Mesodermal cell (in vitro differentiated cells): ENCODE measurements at regions not wholly inside any gene's neighbourhood (a gene's known extent, or its start where the extent isn't known, plus 50 kb on each side); places are given as distances from the start of the nearest gene placed in this dataset.

Source experiments
- H3K27ac ChIP-seq: 2 replicates; pipeline ENCODE4 v1.7.0; 2013; ENCODE audit warnings: mild to moderate bottlenecking, low read depth, low read length, moderate library complexity; ENCODE audit not compliant: severe bottlenecking
- H3K36me3 ChIP-seq: 2 replicates; pipeline ENCODE4 v1.7.1; 2013; ENCODE audit warnings: mild to moderate bottlenecking, low read length, moderate library complexity; ENCODE audit not compliant: control insufficient read depth, insufficient read depth
- H3K4me1 ChIP-seq: one replicate; pipeline ENCODE4 v1.7.1; 2013; ENCODE audit warnings: mild to moderate bottlenecking, low read length; ENCODE audit not compliant: insufficient read depth, control insufficient read depth, poor library complexity, severe bottlenecking
- H3K4me3 ChIP-seq: 2 replicates; pipeline ENCODE4 v1.7.0; 2013; ENCODE audit warnings: low read length, control low read depth, mild to moderate bottlenecking; ENCODE audit not compliant: insufficient read depth, poor library complexity, severe bottlenecking; ENCODE audit errors: extremely low read depth
- H3K9me3 ChIP-seq: 2 replicates; pipeline ENCODE4 v1.7.1; 2013; ENCODE audit warnings: mild to moderate bottlenecking, low read length, moderate library complexity; ENCODE audit not compliant: control insufficient read depth
- WGBS, 2 experiments: methylation state at CpG; one replicate each; pipeline ENCODE4 v1.1.5; 2013; ENCODE audit warnings: missing lambda C conversion rate in 2 of 2; ENCODE audit not compliant: insufficient coverage in 2 of 2; 5-methylcytosine and 5-hydroxymethylcytosine counted together

DNA sequence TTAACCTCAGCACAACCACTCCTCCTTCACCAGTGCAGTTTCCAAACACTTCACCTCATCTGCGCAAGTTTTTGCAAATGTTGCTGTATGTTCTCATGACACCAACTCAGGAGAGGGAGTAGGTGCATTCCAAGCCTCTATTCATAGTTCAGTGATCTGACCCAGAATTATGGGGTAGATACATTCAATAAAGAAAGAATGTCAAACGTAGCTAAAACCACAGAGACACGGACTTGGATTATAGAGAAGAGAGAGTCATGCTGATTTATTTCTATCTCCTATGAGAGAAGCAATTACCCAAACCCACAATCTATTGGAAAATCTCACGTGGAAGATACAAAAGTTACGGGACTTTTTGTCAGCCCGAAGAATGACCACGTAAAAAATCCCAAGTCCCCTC is 1006.0 kb upstream of the TMEM132C start:
- no peak overlapping the region for H3K4me3 ChIP-seq
- WGBS, 2 experiments = 80 to 84% methylated on average over 5 of the region's 7 CpGs
- H3K27ac ChIP-seq = no peak overlapping the region
- H3K4me1 ChIP-seq = no peaks in the 10 kb centered on the region
- H3K36me3 ChIP-seq = no peaks in the 10 kb centered on the region
- H3K9me3 ChIP-seq = no peaks in the 10 kb centered on the region

DNA sequence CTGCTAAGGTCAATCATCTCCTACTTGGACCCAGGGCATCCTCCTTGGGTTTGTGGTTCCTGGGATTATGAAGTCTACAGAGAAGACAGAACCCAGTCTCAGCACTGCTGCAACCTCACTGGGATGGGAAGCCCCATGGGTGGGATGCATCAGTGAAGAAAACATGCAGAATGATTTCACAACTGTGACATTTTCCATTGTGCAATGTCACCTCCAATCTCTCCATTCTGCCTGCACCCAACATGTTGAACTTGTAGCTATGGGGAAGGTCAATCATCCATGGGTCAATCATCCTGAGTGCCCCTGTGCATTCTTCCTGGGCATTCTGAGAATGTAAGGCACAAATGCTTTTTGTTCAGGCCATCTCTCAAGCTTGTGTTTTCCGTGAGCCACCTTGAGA is 1004.4 kb upstream of the TMEM132C start:
- no peaks in the 10 kb centered on the region for H3K9me3 ChIP-seq
- no peaks in the 10 kb centered on the region for H3K4me1 ChIP-seq
- no peak overlapping the region for H3K27ac ChIP-seq
- WGBS, 2 experiments = 100% methylated on average over 1 of the region's 1 CpG
- no peak overlapping the region for H3K4me3 ChIP-seq
- H3K36me3 ChIP-seq = no peaks in the 10 kb centered on the region

DNA sequence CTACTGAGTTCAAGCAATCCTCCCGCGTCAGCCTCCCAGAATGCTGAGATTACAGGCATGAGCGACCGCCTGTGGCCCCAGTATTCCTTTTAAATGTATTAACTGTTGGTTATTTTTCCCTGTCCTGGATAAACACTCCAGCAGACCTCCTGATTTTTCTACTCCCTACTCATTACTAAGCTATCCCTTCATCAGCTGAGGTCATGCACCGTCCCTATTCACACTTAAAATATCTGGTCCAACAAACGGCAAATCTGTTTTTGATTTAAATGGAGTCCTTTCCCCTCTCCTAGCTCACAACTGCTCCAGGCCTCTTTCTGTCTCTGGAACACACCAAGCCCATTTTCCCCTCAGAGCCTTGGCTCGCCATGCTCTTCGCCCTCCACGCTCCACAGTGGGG is 1003.3 kb upstream of the TMEM132C start:
- WGBS, 2 experiments = 93 to 94% methylated on average over 8 to 9 of the region's 9 CpGs
- Histone ChIP-seq H3K9me3 (no peaks in the 10 kb centered on the region), H3K36me3 (no peaks in the 10 kb centered on the region), H3K27ac (no peak overlapping the region), H3K4me1 (no peaks in the 10 kb centered on the region), H3K4me3 (no peak overlapping the region)

DNA sequence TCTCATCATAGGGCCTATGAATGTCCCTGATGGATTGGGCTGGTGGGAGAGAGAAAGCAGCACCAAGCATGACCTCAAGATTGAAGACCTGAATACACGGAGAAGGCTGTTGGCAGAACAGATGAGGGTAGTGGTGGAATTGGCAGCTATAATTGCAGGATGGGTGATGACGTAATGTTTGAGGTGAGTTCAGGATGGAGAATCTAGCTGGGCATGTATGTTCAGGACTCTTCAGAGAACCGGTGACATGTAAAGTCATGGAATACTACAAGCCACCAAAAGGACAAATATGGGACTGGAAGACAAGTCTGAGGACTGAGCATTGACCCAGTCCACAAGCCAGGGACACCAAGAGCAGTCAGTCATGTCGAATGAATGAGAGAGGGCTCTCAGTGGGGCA is 999.8 kb upstream of the TMEM132C start:
- Histone ChIP-seq H3K9me3 (no peaks in the 10 kb centered on the region), H3K4me3 (no peak overlapping the region), H3K36me3 (no peaks in the 10 kb centered on the region), H3K27ac (no peak overlapping the region), H3K4me1 (no peaks in the 10 kb centered on the region)
- WGBS, 2 experiments = 85 to 92% methylated on average over 4 of the region's 4 CpGs

DNA sequence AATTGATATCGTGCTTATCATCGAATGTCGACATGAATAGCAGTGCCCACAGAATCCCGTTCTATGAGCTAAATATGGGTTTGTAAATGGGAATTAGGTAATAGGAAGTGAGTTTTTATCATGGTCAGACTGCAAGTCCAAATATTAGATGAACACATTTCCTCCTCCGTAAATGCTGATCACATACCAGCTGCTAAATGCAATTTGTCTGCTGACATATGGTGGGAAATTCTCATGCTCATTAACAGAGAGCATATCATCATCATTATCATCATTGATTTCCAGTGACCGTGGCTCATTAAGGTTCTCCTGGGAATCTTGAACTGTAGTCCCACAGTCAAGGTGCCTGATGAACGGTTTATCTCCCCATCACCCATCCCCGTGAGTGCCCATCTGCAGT is 998.8 kb upstream of the TMEM132C start:
- Histone ChIP-seq H3K4me1 (no peaks in the 10 kb centered on the region), H3K36me3 (no peaks in the 10 kb centered on the region), H3K9me3 (no peaks in the 10 kb centered on the region), H3K27ac (no peak overlapping the region), H3K4me3 (no peak overlapping the region)
- WGBS, 2 experiments = 88 to 98% methylated on average over 6 to 8 of the region's 8 CpGs

DNA sequence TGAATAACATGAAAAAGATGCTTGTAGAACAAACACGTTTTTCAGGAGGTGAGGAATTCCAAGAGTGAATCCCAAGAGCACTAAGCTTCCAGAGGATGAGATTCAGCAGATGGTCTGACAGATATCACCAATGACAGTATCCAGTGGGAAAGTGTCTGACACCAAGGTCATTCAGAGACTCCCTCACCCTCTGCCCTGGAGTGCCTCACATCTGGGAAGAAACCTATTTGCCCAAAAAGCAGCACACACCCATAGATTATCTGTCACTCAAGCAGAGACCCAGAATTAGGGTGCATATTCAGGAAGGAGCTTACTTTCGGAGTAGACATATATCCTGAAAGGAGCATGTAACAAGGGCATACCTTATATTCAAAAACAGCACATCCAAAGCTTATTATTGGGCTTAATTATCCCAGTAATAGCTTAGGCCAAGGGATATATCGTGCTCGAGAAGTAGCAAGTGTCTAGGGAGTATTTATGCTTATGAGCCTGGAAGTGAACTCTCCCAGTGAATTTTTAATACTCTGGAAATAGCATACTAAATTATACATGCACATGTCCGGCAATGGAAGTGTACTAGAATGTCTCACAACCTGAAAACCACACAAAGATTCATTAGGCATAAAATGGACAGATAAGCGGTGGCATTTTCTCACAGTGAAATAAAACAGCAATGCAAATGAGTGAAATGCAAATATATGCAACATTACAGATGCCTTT is 998.1 kb upstream of the TMEM132C start:
- Histone ChIP-seq H3K36me3 (no peaks in the 10 kb centered on the region), H3K4me1 (no peaks in the 10 kb centered on the region), H3K9me3 (no peaks in the 10 kb centered on the region), H3K4me3 (no peak overlapping the region), H3K27ac (no peak overlapping the region)
- WGBS, 2 experiments = 53 to 56% methylated on average over 1 to 2 of the region's 6 CpGs

DNA sequence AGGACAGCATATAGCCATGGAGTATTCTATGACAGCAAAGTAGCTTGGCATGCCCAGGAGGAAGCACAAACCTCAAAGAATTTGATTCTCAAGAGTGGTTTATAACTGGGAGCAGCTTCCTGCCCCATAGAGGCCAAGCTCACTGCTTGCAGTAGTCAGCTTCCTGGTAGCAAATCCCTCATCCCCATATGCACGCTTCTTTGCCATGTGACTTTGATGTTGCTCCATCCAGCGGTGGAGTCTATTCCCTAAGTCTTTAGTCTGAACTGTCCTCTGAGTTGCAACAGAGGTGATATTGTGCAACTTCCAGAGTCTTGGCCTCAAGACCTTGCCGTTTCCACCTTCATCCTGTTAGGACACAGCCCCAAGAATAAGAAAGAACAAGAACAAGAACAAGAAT is 996.8 kb upstream of the TMEM132C start:
- 79 to 94% methylated on average over 2 of the region's 3 CpGs for WGBS, 2 experiments
- Histone ChIP-seq H3K4me1 (no peaks in the 10 kb centered on the region), H3K4me3 (no peak overlapping the region), H3K27ac (no peak overlapping the region), H3K9me3 (no peaks in the 10 kb centered on the region), H3K36me3 (no peaks in the 10 kb centered on the region)

DNA sequence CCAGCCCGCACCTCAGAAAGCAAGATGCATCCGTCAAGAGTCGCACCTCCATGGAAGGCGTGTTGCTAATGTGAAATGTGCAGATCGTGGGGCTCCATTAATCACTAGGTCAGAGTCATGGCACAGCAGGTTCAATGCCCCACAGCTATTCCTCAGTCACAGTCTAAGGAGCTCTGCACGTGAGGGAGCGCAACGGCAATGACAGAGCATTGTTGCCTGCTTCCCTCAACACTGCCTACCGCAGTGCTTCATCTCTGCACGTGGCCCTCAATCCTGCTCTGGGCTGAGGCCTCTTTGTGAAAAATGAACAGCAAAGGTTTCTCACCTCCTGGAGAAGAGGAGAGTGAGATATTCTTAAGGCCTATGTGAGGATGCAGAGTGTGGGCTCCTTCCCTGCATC is 995.2 kb upstream of the TMEM132C start:
- 80 to 97% methylated on average over 5 to 8 of the region's 10 CpGs for WGBS, 2 experiments
- no peaks in the 10 kb centered on the region for H3K4me1 ChIP-seq
- H3K9me3 ChIP-seq = no peaks in the 10 kb centered on the region
- H3K36me3 ChIP-seq = no peaks in the 10 kb centered on the region
- H3K27ac ChIP-seq = no peak overlapping the region
- no peak overlapping the region for H3K4me3 ChIP-seq

DNA sequence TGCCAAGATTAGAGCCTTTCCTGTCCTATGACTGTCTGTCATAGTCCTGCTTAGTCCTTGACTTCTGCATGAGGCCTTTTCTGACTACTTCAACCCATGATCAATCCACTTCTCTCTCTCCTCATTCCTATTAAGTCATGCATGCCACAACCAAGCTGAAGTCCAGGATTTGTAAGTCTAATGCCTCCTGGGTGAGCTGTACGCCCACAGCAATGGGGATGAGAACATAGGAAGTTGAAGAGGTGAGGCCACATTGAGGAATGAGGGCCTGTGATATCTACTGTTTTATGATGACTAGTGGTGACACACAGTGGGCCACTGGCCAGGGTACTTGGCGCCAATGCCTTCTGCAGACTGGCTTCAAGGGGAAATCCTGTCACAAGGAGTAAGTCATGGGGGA is 994.1 kb upstream of the TMEM132C start:
- Histone ChIP-seq H3K27ac (no peak overlapping the region), H3K4me1 (no peaks in the 10 kb centered on the region), H3K36me3 (no peaks in the 10 kb centered on the region), H3K9me3 (no peaks in the 10 kb centered on the region), H3K4me3 (no peak overlapping the region)
- WGBS, 2 experiments = 81 to 83% methylated on average over 1 to 2 of the region's 2 CpGs

DNA sequence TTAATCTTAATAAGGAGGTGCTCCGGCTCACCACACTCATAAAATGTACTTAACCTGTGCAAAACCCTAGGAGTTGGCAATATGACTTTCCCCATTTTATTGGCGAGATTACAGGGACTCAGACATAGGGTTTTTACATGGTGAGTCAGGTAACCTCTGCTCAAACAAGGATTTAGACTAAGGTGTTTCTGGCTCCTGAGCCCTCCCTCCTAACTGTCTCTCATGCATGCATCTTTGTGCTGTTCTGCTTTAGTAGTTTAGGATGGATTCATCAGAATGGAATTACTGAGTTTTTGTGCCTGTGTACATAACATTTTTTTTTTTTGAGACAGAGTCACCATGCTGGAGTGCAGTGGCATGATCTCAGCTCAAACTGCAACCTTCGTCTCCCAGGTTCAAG is 993.3 kb upstream of the TMEM132C start:
- no peak overlapping the region for H3K27ac ChIP-seq
- H3K36me3 ChIP-seq = no peaks in the 10 kb centered on the region
- WGBS, 2 experiments = 77 to 80% methylated on average over 1 to 2 of the region's 3 CpGs
- H3K4me3 ChIP-seq = no peak overlapping the region
- H3K4me1 ChIP-seq = no peaks in the 10 kb centered on the region
- H3K9me3 ChIP-seq = no peaks in the 10 kb centered on the region

DNA sequence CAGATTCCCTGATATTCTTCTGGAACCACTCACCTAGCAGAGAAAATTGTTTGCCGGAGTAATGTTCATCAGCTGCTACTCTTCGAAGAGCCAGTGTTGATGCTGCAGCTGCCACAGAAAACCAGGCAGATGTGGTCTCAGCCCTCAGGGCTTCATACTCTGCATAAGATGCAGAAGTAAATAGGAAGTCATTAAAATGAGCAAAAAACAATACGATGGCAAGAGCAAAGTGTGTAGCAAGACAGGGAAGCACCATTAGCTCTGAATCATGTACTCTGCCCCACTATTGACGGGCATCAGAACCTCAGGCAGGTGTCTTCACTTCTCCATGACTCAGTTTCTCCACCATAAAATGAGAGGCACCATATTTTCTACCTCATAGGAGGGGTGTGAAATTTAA is 991.6 kb upstream of the TMEM132C start:
- no peaks in the 10 kb centered on the region for H3K9me3 ChIP-seq
- H3K36me3 ChIP-seq = no peaks in the 10 kb centered on the region
- H3K27ac ChIP-seq = no peak overlapping the region
- H3K4me1 ChIP-seq = no peaks in the 10 kb centered on the region
- 86 to 87% methylated on average over 1 to 3 of the region's 4 CpGs for WGBS, 2 experiments
- no peak overlapping the region for H3K4me3 ChIP-seq
